Suppressor macrophage treated with lipopolysaccharide for 1 hour (primary cell): ENCODE measurements at regions not wholly inside any gene's neighbourhood (a gene's known extent, or its start where the extent isn't known, plus 50 kb on each side); places are given as distances from the start of the nearest gene placed in this dataset.

Experiments
- DNase-seq, 3 donors: peaks; one replicate each; pipeline ENCODE4 v3.0.0-alpha.2; 2020 to 2022

DNA sequence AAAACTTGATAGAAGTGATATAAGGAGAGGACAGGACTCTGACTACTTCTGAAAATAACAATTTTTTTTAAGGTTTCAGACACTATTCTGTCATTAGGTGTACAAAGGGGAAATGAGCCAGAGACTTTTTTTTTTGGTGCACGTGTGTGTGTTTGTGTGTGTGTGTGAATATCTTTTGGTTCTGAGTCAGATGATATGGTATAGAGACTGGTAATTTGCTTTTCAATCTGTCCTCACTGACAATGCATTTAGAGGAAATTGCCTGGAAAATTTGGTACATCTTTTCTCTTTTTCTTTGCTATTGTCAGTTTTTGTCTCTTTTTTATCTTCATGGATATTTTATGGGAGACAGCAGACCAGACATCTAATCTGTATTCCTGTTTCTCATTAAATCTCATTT, 59.3 kb downstream of the DDIT4L start:
- DNase-seq, result no peak

DNA sequence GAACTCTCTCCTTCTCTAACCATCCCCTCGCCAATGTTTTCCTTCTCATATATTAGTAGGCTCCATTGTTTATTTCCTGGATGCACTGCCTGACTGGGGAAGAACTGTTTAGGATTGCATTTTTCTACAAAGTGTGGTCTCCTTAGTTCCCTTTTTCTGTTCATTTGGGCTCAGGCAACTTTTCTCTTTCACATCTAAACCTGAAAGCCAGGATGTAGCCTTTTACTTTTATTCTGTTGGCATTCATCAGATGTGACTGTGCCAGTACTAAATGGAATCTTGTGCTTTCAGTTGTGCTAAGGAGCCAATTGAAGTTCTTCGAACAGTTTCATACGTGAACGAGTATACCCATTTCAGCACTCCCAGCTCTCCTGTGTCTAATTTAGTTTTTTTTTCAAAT, 59.8 kb downstream of the DDIT4L start:
- DNase-seq, result no peak

DNA sequence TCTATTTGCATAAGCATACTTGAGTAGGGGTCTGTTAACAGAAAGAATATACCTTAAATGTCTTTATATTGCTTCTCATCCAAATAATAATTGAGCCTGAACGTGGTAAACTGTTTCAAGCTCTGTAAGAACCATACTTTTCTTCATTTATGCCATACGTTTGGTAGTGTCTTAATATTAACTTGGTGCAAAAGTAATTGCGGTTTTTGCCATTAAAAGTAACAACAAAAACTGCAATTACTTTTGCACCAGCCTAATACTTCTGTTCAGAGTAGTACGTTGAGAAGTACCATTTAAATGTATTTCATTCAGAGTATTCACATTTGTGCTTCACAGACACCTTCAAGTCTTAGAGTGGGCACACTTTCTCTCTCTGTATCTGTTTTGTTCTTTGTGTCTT, 60.5 kb downstream of the DDIT4L start:
- no peak for DNase-seq

DNA sequence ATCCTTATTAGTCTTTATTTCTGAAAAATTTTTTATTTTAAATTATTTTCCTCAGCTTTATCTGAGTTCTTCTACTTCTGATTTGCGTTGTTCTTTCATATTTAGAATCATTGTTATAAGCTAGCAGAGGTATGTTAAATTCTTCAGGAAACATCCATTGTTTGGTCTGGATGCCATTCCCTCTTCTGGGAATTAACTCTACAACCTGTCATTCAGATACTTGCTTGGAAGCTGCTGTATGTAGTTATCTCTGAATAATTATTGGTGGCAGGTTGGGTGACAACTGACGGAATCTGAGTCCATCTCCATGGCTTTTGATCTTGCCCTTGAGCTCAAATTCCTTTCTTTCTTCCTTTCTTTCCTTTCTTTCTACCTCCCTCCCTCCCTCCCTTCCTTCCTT, 61.9 kb downstream of the DDIT4L start:
- no peak for DNase-seq

DNA sequence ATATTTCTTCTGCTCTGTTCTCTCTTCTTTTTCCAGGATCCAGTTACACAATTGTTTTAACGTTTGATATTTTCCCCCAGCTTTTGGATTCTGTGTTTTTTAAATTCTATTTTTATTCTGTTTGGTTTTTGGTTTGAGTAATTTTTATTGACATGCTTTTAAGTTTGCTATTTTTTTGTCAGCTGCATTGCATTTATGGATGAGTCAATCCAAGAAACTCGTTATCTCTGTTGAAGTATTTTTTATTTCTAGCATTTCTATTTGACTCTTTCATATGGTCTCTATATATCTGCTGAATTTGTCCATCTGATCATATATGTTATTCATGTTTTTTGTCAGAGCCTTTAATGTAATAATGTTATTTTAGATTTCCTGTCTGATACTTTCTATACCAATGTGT, 65.6 kb downstream of the DDIT4L start:
- DNase-seq, result no peak

DNA sequence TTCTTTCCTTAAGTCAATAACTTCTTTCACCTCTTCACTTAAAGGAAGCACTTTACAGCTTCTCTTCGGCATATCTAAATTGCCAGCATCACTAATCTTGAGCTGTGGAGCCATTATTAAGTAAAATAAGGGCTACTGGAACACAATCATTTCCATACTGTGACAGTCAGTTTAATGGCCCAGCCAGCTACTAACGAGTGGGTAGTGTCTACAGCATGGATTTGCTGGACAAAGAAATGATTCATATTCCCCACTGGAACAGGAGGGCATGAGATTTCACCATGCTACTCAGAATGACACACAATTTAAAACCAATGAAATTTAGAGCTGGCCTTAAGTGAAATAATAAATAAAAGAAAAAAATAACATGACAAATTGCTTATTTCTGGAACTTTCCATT, 72.1 kb downstream of the DDIT4L start:
- no peak for DNase-seq

DNA sequence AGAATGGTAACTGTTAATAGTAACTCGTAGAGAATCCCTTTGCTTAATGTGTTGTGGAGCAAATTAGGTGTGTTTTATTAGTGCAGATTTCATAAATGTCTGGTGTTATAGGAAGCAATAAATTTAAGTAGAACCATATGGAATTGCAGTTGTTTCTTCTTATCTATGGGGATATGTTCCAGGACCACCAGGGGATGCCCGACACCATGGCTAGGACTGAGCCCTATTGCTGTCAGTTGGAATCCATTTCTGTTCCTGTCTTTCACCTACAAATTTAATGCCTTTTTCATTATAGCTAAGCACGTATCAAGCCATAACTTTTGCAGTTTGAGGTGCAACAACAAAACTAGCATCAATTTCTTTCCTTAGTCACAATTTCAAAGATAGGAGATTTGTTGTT, 72.5 kb downstream of the DDIT4L start:
- DNase-seq, result no peak

DNA sequence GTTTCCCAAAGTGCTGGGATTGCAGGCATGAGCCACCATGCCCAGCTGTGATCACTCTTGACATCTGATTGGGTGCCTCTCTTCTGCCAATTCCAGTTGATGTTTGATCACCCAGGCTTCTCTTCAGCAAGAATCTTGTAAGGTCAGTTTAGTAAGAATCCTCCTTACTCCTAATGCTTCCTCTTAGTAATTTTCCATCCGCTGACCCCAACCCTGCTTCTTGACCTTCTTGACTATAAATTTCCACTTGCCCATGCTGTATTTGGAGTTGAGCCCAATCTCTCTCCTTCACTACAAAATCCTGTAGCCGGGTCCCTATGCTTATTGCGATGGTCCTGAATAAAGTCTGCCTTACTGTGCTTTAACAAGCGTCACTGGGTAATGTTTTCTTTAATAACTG, 75.4 kb downstream of the DDIT4L start:
- DNase-seq, result no peak

DNA sequence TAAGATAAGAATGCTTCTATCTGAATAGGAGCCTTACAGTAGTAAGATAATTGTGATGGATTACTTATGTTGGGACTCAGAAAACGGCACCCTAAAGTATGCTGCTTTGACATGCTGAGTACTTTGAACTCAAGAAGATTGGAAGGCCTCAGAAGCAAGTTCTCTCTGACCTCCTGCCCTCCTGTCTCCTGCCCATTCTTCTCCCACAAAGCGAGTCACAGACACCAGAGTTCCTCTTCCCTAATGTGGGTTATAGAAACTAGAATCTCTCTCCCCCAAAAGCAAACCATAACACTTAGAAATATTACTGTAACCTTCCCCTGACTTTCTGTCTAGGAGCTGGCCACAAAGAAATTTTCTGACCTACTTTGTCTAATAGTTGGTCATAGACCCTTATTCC, 76.5 kb downstream of the DDIT4L start:
- DNase-seq, result no peak

DNA sequence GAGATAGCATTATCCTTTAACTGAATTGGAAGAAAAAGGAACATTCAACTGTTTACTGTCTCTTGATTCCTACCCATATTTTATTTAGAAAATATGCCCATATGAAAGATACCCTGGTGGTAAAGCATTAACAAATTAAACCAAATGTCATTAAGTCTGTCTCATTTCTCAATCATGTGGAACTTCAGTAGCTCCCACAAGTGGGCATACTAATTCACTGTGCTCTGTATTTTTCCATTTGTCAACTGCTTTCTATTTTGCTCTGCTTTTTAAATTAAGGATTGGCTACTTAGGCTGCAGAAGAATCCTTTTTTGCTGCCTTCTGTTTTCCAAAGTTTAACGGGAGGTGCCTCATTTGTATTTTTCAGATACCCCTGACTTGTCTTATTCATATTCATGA, 77.2 kb downstream of the DDIT4L start:
- DNase-seq, result no peak

DNA sequence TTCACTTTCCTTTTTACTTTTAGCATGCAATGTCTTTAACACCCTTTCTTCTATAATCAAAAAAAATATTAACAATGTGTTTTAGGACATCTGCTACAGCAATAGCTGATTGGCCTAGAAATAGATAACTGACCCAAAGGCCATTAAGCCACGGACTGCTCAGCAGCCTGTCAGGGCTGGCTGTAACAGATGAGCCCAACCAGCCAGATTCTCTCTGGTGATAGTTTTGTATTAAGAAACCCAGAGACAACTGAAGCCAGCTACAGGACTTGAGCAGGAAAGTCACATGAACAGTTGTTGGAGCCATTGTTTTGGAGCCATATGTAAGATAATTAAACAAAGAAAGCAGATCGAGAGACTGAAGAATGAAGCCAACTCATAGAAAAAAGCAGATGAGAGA, 80.3 kb downstream of the DDIT4L start:
- DNase-seq, result no peak

DNA sequence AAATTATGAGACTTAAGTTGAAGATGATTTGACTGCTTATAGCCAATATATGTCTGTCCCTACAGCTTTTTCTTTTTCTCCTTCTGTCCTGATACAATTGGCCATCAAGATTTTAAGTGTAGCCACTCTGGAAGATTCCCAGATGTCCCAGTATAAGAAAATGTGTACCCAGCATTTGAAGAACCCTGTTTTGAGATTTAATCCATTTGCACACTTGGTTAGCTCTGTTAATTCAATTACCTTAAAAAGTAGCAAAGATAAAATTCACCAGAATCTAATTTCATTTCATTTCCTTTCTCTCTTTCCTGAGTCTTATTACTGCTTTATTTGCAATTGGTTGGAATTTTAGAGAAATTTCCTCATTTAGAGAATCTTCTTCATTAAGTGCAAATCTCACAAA, 81.4 kb downstream of the DDIT4L start:
- no peak for DNase-seq

DNA sequence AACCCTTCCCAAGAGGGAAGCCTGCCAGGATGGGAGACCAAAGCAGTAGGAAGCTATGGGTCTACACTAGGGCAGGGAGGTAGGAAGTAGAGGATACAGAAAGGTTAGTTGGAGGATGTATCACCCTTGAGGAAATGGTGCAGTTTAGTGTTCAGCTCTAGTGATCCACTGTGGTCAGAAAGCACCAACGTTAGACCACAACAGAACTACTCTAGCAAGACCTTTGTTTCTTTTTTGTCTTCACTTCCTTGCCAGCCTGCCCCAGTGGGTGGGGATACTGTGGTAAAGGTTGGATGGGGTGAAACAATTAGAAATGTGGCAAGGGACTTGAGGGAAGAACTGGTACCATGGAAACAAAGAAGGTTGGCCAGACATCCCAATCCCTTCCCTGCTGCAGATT, 83.3 kb downstream of the DDIT4L start:
- no peak for DNase-seq

DNA sequence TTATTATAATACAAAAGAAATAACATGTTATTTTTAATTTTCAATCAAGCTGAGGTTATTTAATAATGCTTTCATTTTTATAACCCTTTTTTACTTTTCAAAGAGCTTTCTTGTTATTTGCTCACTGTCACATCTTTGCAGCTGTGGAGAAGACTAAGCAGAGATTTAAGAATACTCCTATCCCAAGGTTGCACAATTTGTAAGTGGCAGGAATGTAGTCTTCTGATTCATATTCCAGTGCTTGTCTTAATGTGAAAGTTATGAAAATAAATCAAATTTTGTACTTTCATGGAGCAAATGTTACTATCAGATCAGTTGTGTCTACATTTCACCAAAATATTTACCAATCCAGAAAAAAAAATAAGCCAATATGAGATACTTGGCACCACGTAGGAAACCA, 86.6 kb downstream of the DDIT4L start:
- DNase-seq, result no peak

DNA sequence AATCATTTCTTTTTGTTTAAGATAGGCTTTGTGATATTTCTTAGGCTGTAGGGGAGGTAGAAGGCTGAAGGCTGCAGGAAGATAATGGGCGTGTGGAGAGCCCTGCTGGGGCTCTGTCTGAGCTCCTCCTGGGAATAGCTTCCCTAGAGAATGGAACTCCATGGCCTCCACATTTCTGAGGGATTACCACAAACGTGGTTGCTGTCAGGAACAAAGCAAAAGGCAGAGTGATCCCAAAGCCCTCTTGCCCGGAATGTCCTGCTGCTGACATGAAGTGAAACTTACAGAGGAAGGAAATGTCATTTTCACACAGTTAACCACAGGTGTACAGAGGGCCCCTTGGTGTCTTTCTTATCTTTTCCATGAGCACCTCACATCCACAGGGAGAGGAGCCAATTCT, 89.3 kb downstream of the DDIT4L start:
- no peak for DNase-seq

DNA sequence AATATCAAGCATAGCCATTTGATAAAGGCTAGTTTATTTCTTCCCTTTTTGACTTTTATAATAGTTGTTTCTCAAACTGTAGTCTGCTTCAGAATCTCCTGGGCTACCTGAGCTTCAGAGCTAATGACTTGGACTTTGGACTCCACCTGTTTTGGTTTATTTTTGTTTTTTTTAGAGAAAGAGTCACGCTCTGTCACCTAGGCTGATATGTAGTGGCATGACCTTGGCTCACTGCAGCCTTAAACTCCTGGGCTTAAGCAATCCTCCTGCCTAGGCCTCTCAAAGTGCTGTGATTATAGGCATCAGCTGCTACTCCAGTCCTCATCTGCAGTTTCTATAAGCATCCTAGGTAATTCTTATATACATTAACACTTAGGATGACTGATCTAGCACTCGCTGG, 90.5 kb downstream of the DDIT4L start:
- DNase-seq, result no peak

DNA sequence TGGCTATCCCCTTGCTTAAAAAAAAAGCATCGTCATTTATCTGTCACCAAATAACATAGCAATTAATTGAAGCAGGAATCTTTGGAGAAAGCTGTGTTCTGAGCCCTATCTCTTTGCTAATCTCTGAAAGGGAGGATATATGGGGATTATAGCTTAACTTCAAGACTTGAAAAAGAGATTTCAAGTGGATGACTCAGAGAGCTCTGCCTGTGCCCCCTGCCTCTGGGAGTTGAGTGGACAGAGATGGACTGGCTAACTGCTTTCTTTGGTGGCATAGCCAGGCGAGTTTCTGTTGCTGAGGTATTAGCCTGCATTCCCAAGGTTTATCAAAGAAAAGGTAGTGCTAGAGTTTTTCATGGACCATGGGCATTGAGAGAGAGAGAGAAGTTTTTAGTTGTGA, 91.6 kb downstream of the DDIT4L start:
- DNase-seq, result no peak

DNA sequence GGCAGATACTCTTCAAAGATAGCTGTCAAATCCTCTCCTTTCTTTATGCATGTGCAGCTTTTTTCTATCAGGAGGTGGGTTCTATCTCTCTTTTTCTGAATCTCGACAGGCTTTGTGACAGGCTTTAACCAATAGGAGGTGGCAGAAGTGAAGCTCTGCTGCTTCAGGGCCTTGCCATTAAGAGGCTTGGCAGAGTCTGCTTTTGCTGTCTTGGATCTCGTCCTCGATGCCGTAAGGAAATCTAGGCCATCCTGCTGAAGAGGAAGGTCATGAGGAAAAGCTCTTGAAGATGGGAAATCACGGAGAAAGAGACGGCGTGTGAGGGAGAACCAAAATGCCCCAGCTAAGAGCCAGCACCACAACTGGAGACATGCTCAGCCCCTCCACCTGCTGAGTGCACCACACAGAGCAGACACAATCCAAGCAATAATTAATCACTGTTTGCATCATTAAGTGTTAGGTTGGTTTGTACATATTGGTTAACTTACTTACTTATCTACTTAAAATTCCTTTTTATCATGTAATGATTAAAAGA, 92.2 kb downstream of the DDIT4L start:
- no peak for DNase-seq

DNA sequence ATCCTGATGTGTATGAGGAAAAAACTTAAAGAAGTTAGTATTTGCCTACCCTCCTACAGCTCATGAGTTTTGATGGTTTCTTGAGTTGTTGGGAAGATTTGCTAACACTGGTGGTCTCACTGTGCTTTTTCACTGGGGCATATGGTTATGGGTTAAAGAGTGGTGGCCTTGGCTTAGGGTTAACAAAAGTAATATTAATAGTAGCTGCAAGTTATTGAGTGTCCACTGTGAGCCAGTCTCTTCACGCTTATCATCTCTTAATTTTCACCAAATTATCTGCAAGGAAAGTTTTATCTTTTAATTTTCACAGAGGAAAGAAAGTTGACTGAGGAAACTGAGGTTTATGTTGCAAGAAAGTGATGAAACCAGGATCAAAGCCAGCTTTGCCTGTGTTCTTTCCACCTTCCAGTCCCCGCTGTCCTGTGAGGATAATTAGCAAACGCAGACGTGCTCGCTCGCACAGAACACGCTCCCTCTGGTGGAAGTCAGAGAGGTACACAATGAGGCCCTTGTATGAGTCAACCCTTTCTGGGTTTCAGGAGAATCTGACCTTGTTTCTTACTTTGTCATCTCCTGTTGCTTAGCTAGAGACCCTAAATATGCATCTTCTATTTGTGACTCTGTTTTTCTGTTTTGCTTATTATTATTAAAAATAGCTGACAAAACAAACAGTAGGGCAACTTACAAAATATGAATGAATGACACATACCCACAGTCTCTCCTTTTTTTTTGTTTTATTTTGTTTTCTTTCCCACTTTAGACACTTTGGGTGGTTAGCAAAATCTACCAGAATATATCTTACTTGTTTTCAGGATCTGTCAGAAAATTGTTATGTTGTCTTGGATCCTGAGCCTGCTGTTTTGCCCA, 94.3 kb downstream of the DDIT4L start:
- DNase-seq, result peak; percentile 62 to 68 (median 66)

DNA sequence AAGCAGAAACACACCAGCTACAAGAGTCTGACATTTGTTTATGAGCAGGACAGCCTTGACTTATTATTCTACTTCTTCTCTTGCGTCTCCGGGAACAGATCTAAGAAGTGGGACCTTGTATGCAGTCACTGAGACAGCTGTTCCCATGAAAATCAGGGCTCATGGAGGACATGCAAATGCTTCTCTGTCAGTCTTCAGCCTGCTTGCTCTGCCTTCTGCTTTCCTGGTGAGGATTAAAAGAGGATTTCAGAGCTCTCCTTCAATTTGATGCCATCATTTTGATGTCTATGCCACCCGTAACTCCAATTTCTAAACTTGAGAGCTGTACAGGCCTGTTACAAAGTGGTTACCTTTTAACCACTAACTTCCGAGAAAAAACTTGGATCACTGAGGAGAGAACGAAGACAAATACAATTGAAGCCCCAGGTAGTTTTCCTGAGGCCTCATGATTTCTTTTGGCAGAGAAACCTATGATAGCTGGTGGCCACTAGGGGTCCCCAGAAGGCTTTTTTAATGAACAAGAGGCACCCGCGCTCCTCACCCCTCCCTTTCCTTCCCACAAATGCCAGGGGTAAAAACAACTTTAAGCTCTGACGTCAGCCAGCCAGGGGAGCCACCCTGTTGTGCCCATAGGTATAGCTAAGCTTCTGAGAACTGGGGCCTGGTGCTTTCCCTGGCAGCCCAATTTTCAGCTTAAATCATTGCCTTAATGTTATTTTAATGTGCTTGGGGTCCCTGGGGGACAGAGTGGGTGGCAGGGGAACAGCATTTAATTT, 97.0 kb downstream of the DDIT4L start:
- DNase-seq, result peak; percentile 82 to 88 (median 86)

DNA sequence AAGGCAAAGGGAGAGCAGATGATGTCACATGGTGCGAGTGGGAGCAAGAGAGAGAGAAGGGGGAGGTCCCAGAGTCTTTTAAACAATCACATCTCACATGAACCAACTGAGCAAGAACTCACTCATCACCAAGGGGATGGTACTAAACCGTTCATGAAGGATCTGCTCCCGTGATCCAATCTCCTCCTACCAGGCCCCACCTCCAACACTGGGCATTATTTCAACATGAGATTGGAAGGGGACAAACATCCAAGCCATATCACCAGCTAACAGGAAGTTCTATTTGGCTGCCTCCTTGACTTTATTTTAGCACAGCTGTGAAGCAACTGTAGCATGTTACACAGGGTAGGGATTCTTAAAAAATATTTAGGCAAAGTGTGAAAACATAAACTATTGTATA, 102.5 kb downstream of the DDIT4L start:
- DNase-seq, result no peak

DNA sequence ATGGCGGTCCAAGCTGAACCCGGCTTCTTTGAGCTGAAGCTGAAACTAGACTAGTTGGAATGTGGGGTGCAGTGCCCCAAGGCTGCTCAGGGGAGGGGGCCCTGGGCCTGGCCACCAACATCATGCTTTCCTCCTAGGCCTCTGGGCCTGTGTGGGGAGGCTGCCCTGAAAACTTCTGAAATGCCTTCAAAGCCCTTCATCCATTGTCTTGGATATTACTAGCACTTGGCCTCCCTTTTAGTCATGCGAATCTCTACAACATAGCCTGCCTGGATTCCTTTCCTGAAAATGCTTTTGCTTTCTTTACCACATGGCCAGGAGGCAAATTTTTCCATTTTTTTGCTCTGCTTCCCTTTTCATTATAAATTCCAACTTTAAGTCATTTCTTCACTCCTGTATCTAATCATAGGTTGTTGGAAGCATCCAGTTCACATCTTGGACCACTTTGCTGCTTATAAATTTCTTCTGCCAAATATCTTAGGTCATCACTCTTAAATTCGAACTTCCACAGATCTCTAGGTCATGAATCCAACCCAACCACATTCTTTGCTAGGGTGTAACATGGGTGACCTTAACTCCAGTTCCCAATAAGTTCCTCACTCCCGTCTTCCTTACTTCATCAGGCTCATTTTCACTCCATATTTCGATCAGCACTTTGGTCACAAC, 103.4 kb downstream of the DDIT4L start:
- no peak for DNase-seq

DNA sequence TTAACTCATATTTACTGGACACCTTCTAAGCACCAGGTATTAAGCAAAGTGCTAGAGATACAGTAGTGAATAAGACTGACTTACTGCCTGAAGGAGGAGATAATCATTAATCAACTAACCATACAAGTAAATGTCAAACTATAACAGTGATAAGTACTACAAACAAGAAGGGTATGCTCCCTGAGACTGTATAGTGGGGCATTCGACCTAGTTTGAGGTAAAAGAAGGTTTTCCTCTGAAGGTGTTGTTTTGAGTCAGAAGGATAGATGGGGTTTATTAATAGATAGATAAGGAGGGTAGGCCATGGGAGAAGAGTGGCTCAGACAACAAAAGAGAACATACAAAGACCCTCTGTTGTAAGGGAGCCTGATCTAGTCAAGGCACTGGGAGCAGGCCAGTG, 105.4 kb downstream of the DDIT4L start:
- no peak for DNase-seq

DNA sequence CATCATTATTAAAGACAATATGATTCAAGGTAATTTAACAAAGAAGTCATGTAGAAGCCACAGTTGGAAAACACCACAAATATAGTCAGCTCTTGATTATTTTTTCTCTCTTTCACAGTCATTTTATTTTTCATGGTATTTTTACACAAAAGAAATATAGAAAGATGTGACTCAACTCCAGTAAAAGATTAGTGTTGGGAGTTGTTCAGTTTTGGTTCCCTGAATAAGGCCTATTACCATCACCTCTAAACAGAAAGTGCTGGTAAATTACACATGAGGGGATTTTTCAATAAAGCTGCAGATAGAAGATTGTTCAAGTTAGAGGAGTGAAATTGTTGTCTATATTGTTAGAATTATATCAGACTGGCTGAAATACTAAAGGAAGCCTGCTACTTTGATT, 107.0 kb downstream of the DDIT4L start:
- peak in 2 of 3 donors; percentile 15 to 19 for DNase-seq
